22Rv1 (cell line): ENCODE measurements at regions not wholly inside any gene's neighbourhood (a gene's known extent, or its start where the extent isn't known, plus 50 kb on each side); places are given as distances from the start of the nearest gene placed in this dataset.
"Not testable (repeated sequence)": the region's sequence is repeated elsewhere in the genome, so short reads cannot be mapped to it uniquely, and the experiment has no call there.

ENCODE experiments used
- H3K27ac ChIP-seq: fragments of 450-650 bp; 2 replicates; pipeline ENCODE4 v1.5.1; 2017
- ZFX ChIP-seq: fragments of 450-650 bp; IDR thresholded peaks from 2 replicates; pipeline ENCODE4 v1.6.1; 2017; ENCODE audit warnings: antibody characterized with exemption, borderline replicate concordance
- TF ChIP-seq, protein P1 (sequence below): fragments of 450-650 bp; IDR thresholded peaks from 2 replicates; pipeline ENCODE4 v1.5.1; 2017; ENCODE audit warnings: mild to moderate bottlenecking

DNA sequence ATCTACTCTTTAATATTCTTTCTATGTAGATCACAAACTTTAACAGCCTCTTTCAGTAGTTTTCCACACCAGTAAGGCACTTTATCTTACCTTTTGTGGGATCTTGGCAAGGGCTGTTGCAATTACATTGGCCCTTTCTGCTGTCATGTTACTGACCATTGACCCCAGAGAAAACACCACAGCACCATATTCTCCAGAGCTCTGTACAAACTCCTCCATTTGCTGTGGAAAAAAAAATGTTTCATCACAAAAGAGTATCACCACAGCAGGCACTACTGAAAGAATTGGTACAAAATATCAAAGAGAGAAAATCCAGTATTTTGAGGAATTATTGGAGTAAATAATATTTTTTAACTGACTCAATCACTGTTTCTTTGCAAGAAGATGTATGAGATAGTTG lies 62.3 kb upstream of the UGT2A3 start:
- H3K27ac ChIP-seq, result not testable (repeated sequence)

DNA sequence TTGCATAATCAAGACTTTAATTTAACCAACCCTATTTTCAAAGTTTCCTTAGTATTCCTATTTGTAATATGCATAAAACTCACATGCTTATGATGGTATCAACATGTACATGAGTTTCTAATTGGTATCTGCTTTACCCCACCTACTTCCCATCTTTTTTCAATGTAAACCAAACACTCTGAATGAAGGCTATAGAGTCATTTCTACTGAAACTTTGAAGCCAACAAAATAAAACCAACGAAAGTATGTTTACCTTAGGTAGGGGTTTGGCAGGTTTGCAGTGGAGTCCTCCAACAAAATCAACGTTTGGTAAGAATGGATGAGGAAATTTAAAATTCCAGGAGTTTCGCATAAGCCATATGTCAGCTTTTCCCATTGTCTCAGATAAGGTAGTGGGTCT lies 66.4 kb upstream of the UGT2A3 start:
- H3K27ac ChIP-seq, result not testable (repeated sequence)

DNA sequence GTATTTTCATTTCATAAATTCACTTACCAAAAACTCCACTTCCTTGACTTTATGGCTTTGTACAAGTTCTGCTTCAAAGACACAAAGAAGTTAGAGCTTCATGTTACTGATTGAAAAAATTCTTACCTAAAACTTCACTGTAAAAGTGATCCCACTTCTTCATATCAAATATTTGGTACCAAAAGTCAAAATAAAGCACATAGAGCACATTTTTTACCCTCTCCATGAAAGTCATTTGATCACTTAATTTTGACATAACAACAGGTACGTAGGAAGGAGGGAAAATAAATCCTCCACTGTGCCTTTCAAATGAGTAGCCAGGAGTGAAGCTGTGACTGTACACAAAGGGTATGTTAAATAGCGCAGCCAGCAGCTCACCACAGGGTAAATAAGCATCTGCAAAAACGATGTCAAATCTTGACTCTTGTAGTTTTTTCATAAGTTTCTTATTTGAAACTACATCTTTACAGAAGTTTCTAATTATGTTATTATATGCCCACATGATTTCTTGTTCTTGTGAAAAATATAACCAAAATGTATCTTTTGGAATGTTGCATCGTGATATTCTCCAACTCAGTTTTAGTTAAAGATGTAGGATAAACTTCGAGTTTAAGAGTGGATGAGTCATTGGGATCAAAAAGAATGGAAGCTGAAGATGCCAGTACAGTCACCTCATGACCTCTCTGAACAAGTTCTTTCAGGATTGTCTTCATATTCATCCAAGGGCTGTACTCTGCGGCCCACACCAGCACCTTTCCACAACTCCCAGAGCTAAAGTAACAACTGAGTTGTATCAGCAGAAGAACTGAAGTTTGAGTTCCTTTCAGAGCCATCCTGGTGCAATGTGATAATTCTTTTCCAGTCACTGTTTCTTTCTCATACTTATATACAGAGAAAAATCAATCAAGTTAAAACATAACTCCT lies 68.2 kb upstream of the UGT2A3 start:
- H3K27ac ChIP-seq, result peak overlapping the region; percentile 67

DNA sequence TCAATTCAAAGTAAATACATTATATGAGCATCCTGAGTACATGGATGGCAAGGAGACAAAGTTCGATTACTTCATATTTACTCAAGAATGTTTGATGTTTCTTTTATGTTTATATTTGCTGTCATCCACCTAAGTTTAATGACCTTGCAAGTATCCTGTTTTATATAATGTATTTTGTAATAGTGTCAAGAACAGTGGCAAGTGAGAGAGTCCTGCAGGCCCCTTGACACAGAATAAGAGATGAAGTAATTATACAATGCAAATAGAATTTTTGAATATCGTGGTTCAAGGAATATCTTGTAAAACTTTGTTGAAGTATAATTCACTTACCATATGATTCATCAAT lies 68.8 kb upstream of the UGT2A3 start:
- peak overlapping the region; percentile 67 for H3K27ac ChIP-seq

DNA sequence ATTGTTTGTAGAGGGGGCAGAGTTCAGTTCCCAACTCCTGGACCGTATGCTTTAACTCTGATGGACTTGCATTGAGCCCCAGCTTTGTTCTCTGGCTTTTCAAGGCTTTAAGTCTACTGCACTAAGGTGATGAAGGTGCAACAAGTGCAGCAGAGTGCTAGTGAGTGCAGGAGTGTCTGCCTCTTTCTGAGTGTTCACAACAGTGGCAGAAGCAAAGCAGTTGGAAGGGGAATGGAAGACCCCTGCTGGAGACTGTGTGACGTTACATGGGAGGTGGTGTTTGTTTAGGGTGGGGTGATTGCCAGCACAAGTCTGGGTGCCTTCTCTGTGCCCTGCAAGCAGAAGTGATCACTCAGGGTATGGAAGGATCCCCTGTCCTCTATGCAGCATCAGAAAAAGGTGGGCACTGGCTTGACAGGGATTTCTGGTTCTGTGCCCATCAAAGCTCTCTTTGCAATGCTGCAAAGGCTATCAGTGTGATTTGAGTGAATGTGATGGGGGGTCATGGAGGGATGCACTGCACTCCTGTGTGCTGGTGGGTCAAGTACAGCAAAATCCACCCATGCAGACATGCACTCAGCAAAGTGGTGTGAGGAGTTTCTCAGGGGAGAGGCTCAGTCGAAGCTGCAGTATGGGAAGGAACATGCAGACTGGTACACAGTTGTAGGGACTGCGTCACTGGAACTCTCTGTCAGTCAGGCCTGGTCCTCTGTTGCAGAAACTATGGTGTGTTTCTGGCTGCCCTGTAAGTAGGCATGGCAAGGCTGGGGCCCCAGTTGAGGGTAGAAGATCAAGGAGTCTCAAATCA lies 70.9 kb upstream of the UGT2B7 start:
- H3K27ac ChIP-seq, result no peak overlapping the region
- TF ChIP-seq, protein P1, sequence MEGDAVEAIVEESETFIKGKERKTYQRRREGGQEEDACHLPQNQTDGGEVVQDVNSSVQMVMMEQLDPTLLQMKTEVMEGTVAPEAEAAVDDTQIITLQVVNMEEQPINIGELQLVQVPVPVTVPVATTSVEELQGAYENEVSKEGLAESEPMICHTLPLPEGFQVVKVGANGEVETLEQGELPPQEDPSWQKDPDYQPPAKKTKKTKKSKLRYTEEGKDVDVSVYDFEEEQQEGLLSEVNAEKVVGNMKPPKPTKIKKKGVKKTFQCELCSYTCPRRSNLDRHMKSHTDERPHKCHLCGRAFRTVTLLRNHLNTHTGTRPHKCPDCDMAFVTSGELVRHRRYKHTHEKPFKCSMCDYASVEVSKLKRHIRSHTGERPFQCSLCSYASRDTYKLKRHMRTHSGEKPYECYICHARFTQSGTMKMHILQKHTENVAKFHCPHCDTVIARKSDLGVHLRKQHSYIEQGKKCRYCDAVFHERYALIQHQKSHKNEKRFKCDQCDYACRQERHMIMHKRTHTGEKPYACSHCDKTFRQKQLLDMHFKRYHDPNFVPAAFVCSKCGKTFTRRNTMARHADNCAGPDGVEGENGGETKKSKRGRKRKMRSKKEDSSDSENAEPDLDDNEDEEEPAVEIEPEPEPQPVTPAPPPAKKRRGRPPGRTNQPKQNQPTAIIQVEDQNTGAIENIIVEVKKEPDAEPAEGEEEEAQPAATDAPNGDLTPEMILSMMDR, result peak; percentile 49
- TF ChIP-seq ZFX, result no peak

DNA sequence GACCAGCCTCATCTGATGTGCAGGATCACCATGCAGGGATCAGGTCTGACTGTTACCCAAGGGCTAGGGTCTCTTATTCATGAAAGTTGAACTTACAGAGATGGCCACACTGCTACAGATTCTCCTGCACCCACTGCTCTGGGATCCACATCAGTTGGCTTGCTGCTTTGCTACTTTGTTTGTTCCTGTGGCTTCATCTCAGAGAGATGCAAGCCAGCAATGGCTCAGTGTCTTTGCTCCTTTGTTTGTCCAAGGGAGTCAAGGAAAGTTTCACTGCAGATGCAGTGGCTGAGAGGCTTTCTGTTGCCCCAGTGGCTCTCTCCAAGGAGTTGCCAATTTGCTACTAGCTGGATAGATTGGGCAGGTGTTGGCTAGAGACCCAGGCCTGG lies 70.3 kb upstream of the UGT2B7 start:
- TF ChIP-seq ZFX, result no peak
- TF ChIP-seq, protein P1, result no peak
- no peak overlapping the region for H3K27ac ChIP-seq

DNA sequence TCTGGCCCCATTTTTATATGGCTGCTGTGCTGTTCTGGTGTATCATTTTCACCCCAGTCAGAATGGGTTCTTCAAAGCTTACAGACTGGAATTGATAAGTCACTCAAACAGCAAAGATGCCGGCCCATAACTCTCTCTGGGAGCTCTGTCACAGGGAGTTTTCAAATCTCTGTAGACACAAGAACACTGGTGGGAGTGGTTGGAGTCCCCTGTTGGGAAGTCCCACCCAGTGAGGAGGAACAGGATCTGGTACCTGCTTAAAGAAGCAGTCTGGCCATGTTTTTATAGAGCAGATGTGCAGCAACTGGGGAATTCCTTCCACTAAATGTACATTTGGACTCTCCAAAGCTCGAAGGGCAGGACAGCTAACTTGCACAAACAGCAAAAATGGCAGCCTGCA lies 69.3 kb upstream of the UGT2B7 start:
- TF ChIP-seq, protein P1, result no peak
- no peak for TF ChIP-seq ZFX
- H3K27ac ChIP-seq, result no peak overlapping the region

DNA sequence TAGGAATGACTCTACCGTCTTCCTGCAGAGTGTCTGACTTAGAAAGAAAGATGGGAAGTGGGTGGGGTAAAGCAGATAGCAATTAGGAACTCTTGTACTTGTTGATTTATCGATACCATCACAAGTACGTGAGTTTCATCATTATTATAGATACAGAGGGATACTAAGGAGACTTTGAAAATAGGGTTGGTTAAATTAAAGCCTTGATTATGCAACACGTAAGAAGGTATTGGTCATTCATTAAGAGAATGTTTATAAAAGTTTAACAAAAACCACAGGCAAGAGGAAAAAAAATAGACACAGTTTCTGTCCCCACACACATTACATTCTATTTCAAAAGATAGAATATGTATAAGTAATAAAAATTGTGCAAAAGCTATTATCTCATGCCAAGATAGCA lies 65.9 kb upstream of the UGT2B7 start:
- no peak overlapping the region for H3K27ac ChIP-seq
- TF ChIP-seq ZFX, result no peak

DNA sequence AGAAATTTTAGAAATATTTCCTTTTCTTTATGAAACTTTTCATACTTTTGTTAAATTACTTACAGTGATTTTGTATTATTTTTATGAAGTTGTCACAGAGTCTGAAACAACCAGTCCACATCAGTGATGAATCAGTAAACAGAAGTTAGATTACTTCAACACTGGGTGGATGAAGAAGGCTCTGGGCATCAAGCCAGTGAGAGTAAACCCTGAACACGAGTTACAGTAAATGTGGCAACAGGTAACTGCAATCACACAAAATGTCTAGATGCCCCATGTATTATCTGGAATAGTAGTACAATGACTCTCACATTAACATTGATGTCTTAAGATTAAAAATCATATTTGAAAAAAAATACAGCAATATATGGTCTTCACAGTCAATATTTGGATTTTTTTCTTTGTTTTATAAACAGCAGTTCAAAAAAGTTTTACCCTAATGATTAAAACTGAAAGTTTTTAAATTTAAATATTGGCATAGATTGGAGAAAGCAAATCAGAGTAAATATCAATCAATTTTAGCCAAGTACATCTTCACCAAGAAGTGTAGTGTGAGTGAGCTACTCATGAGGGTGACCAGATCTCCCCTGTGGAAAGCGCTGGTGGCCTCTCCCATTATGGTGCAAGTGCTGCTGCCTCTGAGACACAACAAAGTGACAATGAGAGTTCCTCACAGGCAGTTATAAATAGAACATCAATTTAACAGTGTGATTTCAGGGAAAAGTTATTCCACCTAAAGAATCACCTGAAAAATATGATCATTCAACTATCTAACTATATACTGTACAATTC lies 63.2 kb upstream of the UGT2B7 start:
- no peak overlapping the region for H3K27ac ChIP-seq
- TF ChIP-seq, protein P1, result no peak
- no peak for TF ChIP-seq ZFX

DNA sequence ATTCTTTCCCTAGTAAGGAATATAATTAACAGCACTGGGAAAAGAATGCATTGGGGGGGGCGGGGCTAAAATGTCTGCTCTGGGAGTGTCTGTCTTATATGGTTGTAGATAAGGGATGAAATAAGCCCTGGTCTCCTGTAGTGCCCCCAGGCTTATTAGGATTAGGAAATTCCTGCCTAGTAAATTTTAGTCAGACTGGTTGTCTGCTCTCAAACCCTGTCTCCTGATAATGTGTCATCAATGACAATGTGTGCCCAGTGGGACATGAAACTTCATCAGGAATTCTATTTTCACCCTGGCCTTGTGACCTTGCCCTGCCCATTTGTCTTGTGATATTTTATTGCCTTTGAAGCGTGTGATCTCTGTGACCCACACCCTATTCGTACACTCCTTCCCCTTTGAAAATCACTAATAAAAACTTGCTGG lies 61.9 kb upstream of the UGT2B7 start:
- not testable (repeated sequence) for H3K27ac ChIP-seq
